ENCODE measurements at regions not wholly inside any gene's neighbourhood (a gene's known extent, or its start where the extent isn't known, plus 50 kb on each side); places are given as distances from the start of the nearest gene placed in this dataset.
A peak's percentile ranks its signal among the peaks of the same experiment; 100 is the strongest.

DNA sequence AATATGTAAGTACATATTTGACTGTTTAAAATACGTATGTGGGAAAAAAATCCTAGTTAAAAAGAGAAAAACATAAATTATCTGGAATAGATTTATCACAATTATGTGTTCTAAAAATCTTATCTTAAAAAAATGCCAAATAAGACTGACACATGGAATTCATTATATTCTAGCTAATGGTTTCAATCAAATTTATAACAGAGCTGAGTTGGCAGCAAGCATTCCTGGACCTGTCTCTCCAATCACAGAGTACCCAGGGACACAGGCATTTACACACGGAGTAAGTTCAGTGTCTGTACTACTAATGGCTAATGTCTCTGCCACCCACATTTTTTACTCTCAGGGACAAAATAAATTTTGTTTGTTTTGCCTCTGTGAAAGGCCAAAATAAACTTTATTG is 122.3 kb downstream of the RPS12 start:
- DNase-seq (ENCODE audit: low read depth), result no peak

DNA sequence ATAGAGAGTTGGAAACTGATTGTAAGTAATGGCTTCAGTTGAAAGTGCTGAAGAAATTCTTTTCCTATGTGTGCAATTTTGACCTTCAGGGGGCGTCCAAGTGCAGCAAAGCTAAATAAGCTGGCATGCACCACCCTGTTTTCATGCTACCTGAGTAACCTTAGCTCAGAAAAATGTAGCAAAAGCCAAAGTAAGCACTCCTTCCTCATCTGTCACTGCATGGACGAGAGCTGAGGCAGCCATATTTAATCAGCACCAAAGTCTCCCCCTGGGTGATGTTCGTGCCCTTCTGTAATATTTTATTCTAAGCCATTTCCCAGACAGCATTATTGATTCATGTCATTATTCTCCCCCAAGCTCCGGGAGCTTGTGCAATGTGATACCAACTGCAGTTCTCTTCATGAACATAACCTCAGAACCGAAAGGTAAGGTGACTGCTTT is 123.1 kb downstream of the RPS12 start:
- DNase-seq (ENCODE audit: low read depth), result no peak

DNA sequence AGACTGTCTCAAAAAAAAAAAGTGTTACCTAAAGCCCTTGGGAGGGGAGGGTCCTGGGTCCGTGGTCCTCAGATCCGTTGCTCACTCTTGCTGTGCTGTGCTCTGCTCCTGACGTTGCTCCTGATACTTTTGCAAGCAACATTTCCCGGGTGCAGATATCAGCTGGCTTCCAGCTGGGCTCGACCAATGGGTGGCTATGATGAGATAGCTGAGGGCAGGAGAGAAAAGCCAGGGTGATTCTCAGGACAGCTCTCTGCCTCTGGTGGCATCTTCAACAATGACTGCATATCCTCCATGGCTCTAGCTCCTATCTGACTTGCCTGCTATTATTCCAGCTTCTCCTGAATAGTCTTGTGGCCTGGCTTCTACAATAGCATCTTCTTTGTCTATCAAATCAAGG is 134.5 kb downstream of the RPS12 start:
- no peak for DNase-seq (ENCODE audit: low read depth)

DNA sequence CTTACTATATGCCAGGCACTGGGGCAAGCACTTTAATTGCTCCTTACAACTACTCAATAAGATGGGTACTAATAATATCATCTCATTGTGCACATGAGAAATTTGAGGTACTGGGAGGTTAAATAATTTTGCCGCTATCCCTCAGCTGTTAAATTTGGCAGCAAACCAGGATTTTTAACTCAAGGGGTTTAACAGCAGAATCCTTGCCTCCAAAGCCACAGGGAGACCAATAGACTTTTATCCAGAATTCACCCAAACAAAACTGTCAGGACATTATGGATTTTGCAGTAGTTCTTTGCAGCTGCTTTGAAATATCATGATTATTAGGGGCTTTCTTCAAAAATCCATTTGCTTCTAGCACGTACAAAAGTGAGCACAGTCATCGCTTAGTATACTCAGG is 136.2 kb downstream of the RPS12 start:
- DNase-seq (ENCODE audit: low read depth), result no peak

- DNase-seq (ENCODE audit: low read depth), result no peak
These were observed 137.9 kb downstream of the RPS12 start for GRCh38 chr6:132952031-132952867.

DNA sequence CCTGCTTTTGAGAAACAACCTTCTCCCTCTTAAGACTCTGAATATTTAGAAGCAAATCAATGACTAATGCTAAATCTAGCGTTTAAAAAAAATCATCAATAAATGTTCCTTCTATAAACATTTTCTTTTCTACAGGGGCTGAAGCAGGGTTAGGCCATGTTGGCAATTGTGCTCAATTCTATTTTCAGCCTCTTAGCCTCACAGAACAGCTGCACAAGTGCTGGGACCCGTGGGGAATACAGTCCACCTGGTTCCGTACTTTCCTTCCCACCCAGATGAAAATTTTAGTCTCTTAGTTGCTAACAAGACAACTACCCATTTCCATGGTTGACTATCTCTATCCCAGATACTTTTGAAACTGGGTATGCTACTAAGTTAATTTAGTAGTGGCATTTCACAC is 138.6 kb downstream of the RPS12 start:
- no peak for DNase-seq (ENCODE audit: low read depth)

- no peak for DNase-seq (ENCODE audit: low read depth)
These were observed 139.9 kb downstream of the RPS12 start for GRCh38 chr6:132954222-132954621.

DNA sequence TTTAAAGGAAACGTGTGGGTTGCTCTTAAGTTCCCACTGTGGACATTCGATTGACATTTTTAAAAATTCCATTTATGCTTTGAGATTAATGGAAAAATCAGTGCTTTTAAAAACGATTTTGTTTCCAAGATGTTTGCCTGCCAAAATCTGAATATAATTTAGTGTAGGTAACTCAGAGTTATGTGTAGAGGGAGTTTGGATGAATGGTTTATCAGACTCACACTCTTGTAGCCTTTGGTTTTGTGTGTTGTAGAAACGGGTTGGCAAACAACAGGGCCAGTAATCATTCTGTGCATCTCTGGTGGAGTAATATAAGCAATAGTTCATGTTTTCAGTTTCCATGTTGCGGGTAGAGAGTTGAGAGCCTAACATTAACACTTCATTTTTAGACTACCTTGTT is 140.6 kb downstream of the RPS12 start:
- no peak for DNase-seq (ENCODE audit: low read depth)

DNA sequence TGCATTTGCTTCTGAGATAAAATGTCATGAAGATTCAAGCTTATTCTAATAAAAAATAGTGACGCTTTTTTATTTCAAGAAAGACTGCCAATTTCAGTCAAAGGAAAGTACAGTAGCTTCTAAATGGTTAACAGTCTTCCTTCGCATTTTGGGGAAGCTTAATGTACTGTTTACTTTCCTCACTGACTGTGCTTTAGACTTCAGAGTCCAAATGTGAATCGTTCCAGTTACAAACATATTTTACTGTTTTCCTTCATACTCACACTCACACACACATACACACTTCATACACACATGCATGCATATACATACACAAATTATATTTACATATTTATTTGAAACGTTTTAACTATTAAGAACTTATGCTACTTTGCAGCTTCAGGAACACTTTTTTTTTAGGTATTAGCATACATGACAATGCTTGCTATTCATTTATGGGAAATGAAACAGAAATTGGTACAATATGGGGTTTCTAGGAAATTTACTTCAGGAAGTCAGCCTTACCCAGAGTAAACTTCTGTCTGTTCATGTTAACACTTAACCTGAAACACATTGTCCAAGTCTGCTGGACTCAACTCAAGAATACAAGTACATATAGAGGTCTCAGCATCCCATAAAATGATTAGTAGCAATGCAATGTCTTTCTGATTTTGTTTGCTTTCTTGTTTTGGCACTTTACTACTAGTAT is 145.4 kb downstream of the RPS12 start:
- DNase-seq (ENCODE audit: low read depth), result no peak

- DNase-seq (ENCODE audit: low read depth), result no peak
These were observed 146.4 kb downstream of the RPS12 start for GRCh38 chr6:132960720-132961119.

DNA sequence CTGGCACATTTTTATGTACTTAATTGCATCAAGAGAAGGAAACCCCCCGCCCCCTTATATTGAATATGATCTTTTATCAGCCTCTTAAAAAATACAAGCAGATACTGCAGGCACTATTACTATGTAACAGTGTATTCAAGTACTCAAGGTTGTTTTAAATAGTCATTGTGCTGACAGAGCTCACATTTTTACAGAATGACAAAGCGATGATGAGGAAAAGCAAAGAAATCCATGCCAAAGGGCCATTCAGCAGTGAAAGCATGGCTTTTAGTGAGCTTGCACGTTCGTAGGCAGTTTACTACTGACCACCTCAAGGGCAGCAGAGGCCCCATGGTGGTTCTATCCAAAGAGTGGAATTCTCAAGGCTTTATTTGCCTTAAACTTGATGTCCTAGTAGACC is 146.8 kb downstream of the RPS12 start:
- no peak for DNase-seq (ENCODE audit: low read depth)

DNA sequence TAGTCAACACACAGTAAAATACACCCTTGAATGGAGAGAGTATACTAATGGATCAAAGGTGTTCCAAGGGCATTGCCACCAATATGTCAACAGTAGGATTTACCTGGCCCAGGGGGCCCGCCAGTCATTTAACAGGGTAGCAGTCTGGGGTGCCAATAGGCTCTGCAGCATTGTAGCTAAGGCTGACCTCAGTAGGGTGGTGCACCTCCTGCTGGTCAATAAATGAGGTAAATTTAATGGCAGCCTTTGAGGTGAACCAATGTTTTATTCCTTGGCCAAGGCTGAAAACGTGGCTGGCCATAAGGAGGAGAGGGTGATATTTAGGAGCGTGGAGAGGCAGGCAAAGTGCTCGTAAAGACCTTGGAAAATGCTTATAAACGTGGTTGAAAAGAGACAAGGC is 147.2 kb downstream of the RPS12 start:
- no peak for DNase-seq (ENCODE audit: low read depth)

GRCh38 chr6:132962936-132963868 is 148.8 kb downstream of the RPS12 start:
- DNase-seq (ENCODE audit: low read depth), result peak; percentile 15

- DNase-seq (ENCODE audit: low read depth), result no peak
These were observed 149.9 kb downstream of the RPS12 start for GRCh38 chr6:132964101-132964867.

DNA sequence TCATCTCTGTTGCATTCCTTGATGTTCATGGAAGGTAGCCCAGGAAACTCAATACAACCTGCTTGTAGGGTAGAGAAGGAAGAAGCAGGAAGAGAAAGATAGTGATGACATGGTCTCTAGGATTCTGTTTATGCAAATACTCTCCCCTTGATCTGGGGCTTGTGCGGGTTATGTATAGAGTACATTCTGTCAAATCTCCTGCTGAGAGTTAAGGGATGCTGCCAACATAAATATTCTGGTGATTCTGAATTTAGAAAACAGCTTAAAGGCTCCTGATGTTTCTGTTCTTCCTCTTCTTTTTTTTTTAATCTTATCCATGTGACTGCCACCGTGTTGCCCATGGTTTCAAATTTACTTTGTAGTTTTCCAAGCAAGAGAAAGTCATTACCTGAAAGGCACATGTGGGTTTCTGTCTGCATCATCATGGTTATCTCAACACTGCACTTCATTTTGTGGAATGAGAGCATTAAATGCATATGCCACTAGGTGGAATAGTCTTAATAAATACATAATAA is 150.6 kb downstream of the RPS12 start:
- DNase-seq (ENCODE audit: low read depth), result no peak

- no peak for DNase-seq (ENCODE audit: low read depth)
These were observed 153.5 kb downstream of the RPS12 start for GRCh38 chr6:132967871-132968270.

- no peak for DNase-seq (ENCODE audit: low read depth)
These were observed 154.1 kb downstream of the RPS12 start for GRCh38 chr6:132968419-132968950.

GRCh38 chr6:132969196-132969595 is 154.8 kb downstream of the RPS12 start:
- no peak for DNase-seq (ENCODE audit: low read depth)

- no peak for DNase-seq (ENCODE audit: low read depth)
These were observed 157.3 kb downstream of the RPS12 start for GRCh38 chr6:132971676-132972075.

DNA sequence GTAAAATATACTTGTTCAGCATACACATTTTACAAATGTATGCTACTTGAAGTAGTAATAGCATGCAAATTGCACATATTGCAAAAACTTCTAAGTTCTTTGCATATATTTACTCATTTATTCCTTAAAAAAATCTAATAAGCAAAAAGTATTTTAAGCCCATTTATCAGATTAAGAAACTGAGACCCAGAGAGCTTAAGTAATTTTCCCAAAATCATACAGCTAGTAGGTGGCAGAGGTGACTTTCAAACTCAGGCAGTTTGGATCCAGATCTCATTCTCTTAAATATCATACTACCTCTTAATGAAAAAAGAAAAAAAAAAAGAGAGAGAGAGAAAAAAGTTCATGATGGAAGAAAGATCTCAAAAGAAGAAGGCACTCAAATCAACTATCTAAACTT is 157.9 kb downstream of the RPS12 start:
- DNase-seq (ENCODE audit: low read depth), result no peak

GRCh38 chr6:132972971-132973370 is 158.6 kb downstream of the RPS12 start:
- DNase-seq (ENCODE audit: low read depth), result no peak

Measured in stimulated activated CD8-positive, alpha-beta memory T cell treated with anti-CD3 and anti-CD28 coated beads, Interleukin-12 subunit alpha, Interleukin-12 subunit beta, amount 100 ng/mL, for 1 hour (primary cell).